ENCODE measurements at regions not wholly inside any gene's neighbourhood (a gene's known extent, or its start where the extent isn't known, plus 50 kb on each side); places are given as distances from the start of the nearest gene placed in this dataset.

DNA sequence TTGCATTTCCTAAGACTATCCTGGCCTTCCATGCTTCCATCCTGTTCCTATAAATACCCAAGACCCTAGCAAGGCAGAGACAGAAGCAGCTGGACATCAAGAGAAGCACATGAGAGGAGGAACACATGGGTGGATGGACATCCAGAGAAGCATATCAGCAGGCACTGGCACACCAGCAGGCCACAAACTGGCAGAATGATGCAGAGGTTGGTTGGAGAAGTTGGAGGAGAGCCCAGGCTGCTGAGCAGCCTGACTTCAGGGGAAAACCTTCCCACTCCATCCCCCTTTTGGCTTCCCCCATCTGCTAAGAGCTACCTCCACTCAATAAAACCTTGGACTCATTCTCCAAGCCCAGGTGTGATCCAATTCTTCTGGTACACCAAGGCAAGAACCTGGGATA is 332.5 kb downstream of the FRK start:
- Histone ChIP-seq H3K9me3 (ENCODE audit: control insufficient read depth, insufficient read depth, low read length) (no peaks in the 10 kb centered on the region), H3K4me1 (ENCODE audit: control insufficient read depth, low read length) (no peaks in the 10 kb centered on the region), H3K27ac (ENCODE audit: low read depth, low read length) (no peak overlapping the region), H3K4me3 (ENCODE audit: low read length) (no peak overlapping the region), H4K20me1 (ENCODE audit: control insufficient read depth, insufficient read depth, low read depth, low read length) (no peaks in the 10 kb centered on the region), H3K79me2 (ENCODE audit: control insufficient read depth, low read length) (no peaks in the 10 kb centered on the region), H3F3A (ENCODE audit: control insufficient read depth, insufficient read depth) (no peaks in the 10 kb centered on the region), H3K27me3 (ENCODE audit: control insufficient read depth, low read length) (no peaks in the 10 kb centered on the region), H3K4me2 (ENCODE audit: low read length) (no peak overlapping the region), H3K9me2 (replicated peaks; ENCODE audit: control insufficient read depth, low read length) (no peaks in the 10 kb centered on the region), H3K36me3 (ENCODE audit: control insufficient read depth, low read length) (no peaks in the 10 kb centered on the region)
- TF ChIP-seq EZH2phosphoT487 (IDR thresholded peaks at IDR 0.05; ENCODE audit: borderline replicate concordance, low read length), result no peak
- TF ChIP-seq, protein P1, sequence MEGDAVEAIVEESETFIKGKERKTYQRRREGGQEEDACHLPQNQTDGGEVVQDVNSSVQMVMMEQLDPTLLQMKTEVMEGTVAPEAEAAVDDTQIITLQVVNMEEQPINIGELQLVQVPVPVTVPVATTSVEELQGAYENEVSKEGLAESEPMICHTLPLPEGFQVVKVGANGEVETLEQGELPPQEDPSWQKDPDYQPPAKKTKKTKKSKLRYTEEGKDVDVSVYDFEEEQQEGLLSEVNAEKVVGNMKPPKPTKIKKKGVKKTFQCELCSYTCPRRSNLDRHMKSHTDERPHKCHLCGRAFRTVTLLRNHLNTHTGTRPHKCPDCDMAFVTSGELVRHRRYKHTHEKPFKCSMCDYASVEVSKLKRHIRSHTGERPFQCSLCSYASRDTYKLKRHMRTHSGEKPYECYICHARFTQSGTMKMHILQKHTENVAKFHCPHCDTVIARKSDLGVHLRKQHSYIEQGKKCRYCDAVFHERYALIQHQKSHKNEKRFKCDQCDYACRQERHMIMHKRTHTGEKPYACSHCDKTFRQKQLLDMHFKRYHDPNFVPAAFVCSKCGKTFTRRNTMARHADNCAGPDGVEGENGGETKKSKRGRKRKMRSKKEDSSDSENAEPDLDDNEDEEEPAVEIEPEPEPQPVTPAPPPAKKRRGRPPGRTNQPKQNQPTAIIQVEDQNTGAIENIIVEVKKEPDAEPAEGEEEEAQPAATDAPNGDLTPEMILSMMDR (IDR thresholded peaks at IDR 0.05; ENCODE audit: low read depth, low read length, poor library complexity, severe bottlenecking), result no peak

DNA sequence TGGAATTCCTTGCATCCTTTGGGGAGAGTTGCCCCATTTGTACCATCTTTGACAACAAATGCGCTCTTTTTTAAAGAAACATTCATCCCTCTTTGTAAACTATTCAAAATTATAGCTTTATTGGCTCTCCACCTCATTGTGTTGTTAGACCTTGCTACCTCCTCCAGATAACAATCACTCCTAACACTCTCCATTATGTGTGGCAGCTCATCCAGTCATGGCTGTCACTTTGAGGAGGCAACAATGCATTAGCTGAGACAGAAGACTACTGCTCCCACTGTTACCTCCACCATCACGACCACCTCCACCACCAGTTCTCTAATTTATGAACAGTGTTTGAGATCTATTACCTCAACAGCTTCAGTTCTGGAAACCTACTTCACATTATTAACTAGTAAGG is 339.1 kb downstream of the FRK start:
- TF ChIP-seq, protein P1 (IDR thresholded peaks at IDR 0.05; ENCODE audit: low read depth, low read length, poor library complexity, severe bottlenecking), result no peak
- no peak for TF ChIP-seq EZH2phosphoT487 (IDR thresholded peaks at IDR 0.05; ENCODE audit: borderline replicate concordance, low read length)
- no peaks in the 10 kb centered on the region for H3K4me1 ChIP-seq (ENCODE audit: control insufficient read depth, low read length)
- no peaks in the 10 kb centered on the region for H3F3A ChIP-seq (ENCODE audit: control insufficient read depth, insufficient read depth)
- no peak overlapping the region for H3K27ac ChIP-seq (ENCODE audit: low read depth, low read length)
- H4K20me1 ChIP-seq (ENCODE audit: control insufficient read depth, insufficient read depth, low read depth, low read length), result no peaks in the 10 kb centered on the region
- no peaks in the 10 kb centered on the region for H3K79me2 ChIP-seq (ENCODE audit: control insufficient read depth, low read length)
- no peaks in the 10 kb centered on the region for H3K9me3 ChIP-seq (ENCODE audit: control insufficient read depth, insufficient read depth, low read length)
- H3K36me3 ChIP-seq (ENCODE audit: control insufficient read depth, low read length), result no peaks in the 10 kb centered on the region
- no peak overlapping the region for H3K4me2 ChIP-seq (ENCODE audit: low read length)
- no peak overlapping the region for H3K4me3 ChIP-seq (ENCODE audit: low read length)
- H3K9me2 ChIP-seq (replicated peaks; ENCODE audit: control insufficient read depth, low read length), result no peaks in the 10 kb centered on the region
- H3K27me3 ChIP-seq (ENCODE audit: control insufficient read depth, low read length), result no peaks in the 10 kb centered on the region

DNA sequence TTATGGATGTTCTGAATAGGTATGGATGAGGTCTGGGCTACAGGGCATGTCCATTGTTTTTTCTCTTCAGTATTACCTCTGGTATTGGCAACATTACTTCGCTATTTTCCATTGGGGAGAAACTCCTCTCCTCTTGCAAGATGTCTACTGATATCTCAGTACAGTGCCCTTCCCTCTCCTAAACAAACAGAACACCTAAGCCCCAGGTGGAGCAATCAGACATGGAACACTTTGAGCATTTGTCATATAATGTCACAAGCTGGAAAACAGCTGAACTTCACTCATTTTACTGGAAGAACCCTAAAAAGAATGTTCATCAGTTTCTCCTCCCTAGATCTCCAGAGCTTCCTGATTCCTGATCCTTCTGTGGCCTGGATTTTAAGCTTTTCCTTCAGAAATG is 339.8 kb downstream of the FRK start:
- no peaks in the 10 kb centered on the region for H3K79me2 ChIP-seq (ENCODE audit: control insufficient read depth, low read length)
- H3K9me3 ChIP-seq (ENCODE audit: control insufficient read depth, insufficient read depth, low read length), result no peaks in the 10 kb centered on the region
- H3K9me2 ChIP-seq (replicated peaks; ENCODE audit: control insufficient read depth, low read length), result no peaks in the 10 kb centered on the region
- no peaks in the 10 kb centered on the region for H3K27me3 ChIP-seq (ENCODE audit: control insufficient read depth, low read length)
- no peak overlapping the region for H3K27ac ChIP-seq (ENCODE audit: low read depth, low read length)
- no peaks in the 10 kb centered on the region for H3K4me1 ChIP-seq (ENCODE audit: control insufficient read depth, low read length)
- no peak for TF ChIP-seq EZH2phosphoT487 (IDR thresholded peaks at IDR 0.05; ENCODE audit: borderline replicate concordance, low read length)
- TF ChIP-seq, protein P1 (IDR thresholded peaks at IDR 0.05; ENCODE audit: low read depth, low read length, poor library complexity, severe bottlenecking), result no peak
- no peaks in the 10 kb centered on the region for H3F3A ChIP-seq (ENCODE audit: control insufficient read depth, insufficient read depth)
- H3K4me2 ChIP-seq (ENCODE audit: low read length), result no peak overlapping the region
- H3K4me3 ChIP-seq (ENCODE audit: low read length), result no peak overlapping the region
- no peaks in the 10 kb centered on the region for H3K36me3 ChIP-seq (ENCODE audit: control insufficient read depth, low read length)
- no peaks in the 10 kb centered on the region for H4K20me1 ChIP-seq (ENCODE audit: control insufficient read depth, insufficient read depth, low read depth, low read length)

DNA sequence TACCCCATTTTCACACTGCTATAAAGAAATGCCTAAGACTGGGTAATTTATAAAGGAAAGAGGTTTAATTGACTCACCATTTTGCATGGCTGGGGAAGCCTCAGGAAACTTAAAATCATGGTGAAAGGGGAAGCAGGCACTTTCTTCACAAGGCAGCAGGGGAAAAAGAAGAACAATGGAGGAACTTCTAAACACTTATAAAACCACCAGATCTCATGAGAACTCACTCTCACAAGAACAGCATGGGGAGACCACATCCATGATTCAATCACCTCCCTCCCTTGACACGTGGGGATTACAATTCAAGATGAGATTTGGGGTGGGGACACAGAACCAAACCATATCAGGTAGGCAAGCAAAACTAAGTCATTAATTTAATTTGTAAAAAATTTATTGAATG is 343.2 kb downstream of the FRK start:
- H3K9me3 ChIP-seq (ENCODE audit: control insufficient read depth, insufficient read depth, low read length), result no peaks in the 10 kb centered on the region
- H3K27ac ChIP-seq (ENCODE audit: low read depth, low read length), result no peak overlapping the region
- TF ChIP-seq EZH2phosphoT487 (IDR thresholded peaks at IDR 0.05; ENCODE audit: borderline replicate concordance, low read length), result no peak
- TF ChIP-seq, protein P1 (IDR thresholded peaks at IDR 0.05; ENCODE audit: low read depth, low read length, poor library complexity, severe bottlenecking), result no peak
- H3K9me2 ChIP-seq (replicated peaks; ENCODE audit: control insufficient read depth, low read length), result no peaks in the 10 kb centered on the region
- H3K79me2 ChIP-seq (ENCODE audit: control insufficient read depth, low read length), result no peaks in the 10 kb centered on the region
- no peaks in the 10 kb centered on the region for H3K4me1 ChIP-seq (ENCODE audit: control insufficient read depth, low read length)
- no peak overlapping the region for H3K4me3 ChIP-seq (ENCODE audit: low read length)
- H3K36me3 ChIP-seq (ENCODE audit: control insufficient read depth, low read length), result no peaks in the 10 kb centered on the region
- no peaks in the 10 kb centered on the region for H4K20me1 ChIP-seq (ENCODE audit: control insufficient read depth, insufficient read depth, low read depth, low read length)
- no peaks in the 10 kb centered on the region for H3K27me3 ChIP-seq (ENCODE audit: control insufficient read depth, low read length)
- H3F3A ChIP-seq (ENCODE audit: control insufficient read depth, insufficient read depth), result no peaks in the 10 kb centered on the region
- no peak overlapping the region for H3K4me2 ChIP-seq (ENCODE audit: low read length)
